ENCODE measurements at regions not wholly inside any gene's neighbourhood (a gene's known extent, or its start where the extent isn't known, plus 50 kb on each side); places are given as distances from the start of the nearest gene placed in this dataset.

DNA sequence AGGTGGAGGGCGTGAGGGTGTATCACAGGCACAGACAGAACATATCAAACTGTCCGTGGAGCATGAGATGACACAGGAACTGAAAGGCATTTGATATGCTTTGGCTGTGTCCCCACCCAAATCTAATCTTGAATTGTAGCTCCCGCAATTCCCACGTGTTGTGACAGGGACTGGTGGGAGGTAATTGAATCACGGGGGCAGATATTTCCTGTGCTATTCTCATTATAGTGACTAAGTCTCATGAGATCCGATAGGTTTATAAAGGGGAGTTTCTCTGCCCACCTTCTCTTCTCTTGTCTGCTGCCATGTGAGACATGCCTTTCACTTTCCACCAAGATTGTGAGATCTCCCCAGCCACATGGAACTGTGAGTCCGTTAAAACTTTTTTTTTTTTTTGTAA lies 123.1 kb upstream of the PIEZO2 start:
- H3K4me3 ChIP-seq (ENCODE audit: low read depth, low read length) = no peak overlapping the region
- TF ChIP-seq, protein P1, sequence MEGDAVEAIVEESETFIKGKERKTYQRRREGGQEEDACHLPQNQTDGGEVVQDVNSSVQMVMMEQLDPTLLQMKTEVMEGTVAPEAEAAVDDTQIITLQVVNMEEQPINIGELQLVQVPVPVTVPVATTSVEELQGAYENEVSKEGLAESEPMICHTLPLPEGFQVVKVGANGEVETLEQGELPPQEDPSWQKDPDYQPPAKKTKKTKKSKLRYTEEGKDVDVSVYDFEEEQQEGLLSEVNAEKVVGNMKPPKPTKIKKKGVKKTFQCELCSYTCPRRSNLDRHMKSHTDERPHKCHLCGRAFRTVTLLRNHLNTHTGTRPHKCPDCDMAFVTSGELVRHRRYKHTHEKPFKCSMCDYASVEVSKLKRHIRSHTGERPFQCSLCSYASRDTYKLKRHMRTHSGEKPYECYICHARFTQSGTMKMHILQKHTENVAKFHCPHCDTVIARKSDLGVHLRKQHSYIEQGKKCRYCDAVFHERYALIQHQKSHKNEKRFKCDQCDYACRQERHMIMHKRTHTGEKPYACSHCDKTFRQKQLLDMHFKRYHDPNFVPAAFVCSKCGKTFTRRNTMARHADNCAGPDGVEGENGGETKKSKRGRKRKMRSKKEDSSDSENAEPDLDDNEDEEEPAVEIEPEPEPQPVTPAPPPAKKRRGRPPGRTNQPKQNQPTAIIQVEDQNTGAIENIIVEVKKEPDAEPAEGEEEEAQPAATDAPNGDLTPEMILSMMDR (IDR thresholded peaks at IDR 0.05; ENCODE audit: insufficient read depth, low read length) = no peak

DNA sequence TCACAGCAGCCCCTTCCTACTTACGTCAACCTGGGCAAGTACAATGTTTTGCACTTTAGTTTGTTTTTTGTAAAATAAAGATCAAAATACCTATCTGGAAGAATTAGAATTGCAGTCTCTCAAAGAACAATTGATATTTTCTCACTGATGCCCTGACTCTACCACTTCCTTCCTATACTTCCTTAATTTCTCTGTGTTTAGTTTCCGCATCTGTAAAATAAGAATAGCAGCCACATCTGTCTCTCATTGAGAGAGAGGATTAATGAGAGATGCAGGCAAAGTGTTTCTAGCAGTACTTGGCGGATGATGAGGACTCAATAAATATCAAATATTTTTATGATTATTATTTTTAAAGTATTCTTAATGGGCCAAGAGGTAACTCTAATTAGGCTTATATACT lies 122.6 kb upstream of the PIEZO2 start:
- H3K4me3 ChIP-seq (ENCODE audit: low read depth, low read length) = no peak overlapping the region
- TF ChIP-seq, protein P1 (IDR thresholded peaks at IDR 0.05; ENCODE audit: insufficient read depth, low read length) = no peak
- no peak for DNase-seq (ENCODE audit: low read depth)

More for the DNA sequence above, 123.1 kb upstream of the PIEZO2 start:
- DNase-seq (ENCODE audit: low read depth) = no peak

DNA sequence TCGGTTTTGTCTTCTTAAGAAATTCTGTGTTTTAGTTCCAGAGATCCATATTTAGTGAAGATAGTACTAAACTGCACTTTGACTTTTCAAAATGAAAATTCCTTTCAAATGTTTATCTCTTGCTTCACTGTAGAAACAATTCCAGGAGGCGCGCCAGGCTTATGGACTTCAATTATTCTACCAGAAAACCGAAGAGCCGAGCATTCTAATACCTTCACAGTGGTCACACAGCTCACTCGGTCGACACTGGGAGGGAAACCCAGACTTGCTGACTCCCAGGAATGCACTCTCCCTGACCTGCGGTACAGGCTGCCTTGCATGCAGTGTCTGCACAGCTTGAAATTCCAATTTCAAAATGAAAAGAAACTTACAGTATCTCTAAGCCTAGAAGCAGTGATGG lies 119.9 kb upstream of the PIEZO2 start:
- TF ChIP-seq, protein P1 (IDR thresholded peaks at IDR 0.05; ENCODE audit: insufficient read depth, low read length) = no peak
- peak; percentile 46 for DNase-seq (ENCODE audit: low read depth)
- peak overlapping the region; percentile 33 for H3K4me3 ChIP-seq (ENCODE audit: low read depth, low read length)

DNA sequence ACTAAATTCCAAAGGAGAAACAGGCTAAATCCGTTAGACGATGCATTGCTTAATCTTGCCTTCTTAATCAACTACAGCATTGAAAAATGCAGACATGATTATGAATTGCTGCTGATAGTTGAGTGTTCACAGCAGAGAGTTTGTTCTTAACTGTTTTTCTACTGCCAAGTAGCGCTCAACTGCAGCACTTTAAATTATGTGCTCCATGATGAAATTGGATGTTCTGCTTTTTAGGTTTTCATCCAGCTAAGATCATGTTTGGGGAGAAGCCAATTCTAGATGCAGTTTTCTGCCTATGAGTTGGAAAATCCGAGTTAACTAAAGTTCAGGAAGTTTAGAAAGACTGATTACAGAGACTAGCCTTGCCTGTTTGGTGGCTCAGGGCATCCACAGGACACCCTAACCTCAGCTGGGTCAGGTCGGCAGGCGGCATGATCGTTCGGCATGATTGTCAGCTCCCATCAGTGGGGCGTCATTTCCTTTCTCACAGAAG lies 119.4 kb upstream of the PIEZO2 start:
- peak overlapping the region; percentile 33 for H3K4me3 ChIP-seq (ENCODE audit: low read depth, low read length)
- TF ChIP-seq, protein P1 (IDR thresholded peaks at IDR 0.05; ENCODE audit: insufficient read depth, low read length) = no peak
- DNase-seq (ENCODE audit: low read depth) = peak; percentile 69

DNA sequence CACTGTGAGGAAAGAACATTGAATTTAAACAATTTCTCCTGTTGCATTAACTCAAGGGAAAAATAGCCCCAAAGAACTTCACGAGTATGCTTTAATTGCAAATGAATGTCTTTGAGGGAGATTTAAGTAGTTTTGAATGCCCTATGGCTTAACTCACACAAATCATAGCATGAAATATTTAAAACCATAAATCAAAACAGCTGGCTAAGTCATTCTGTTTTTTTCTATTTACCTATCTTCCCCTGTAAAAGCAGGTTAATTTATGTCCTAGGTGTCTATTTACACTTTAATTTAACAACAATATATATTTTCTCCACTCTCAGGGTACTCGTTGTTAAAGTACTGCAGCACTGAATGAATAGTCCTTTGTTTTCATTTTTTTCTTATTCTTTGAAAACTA lies 118.8 kb upstream of the PIEZO2 start:
- no peak overlapping the region for H3K4me3 ChIP-seq (ENCODE audit: low read depth, low read length)
- TF ChIP-seq, protein P1 (IDR thresholded peaks at IDR 0.05; ENCODE audit: insufficient read depth, low read length) = no peak
- DNase-seq (ENCODE audit: low read depth) = no peak

DNA sequence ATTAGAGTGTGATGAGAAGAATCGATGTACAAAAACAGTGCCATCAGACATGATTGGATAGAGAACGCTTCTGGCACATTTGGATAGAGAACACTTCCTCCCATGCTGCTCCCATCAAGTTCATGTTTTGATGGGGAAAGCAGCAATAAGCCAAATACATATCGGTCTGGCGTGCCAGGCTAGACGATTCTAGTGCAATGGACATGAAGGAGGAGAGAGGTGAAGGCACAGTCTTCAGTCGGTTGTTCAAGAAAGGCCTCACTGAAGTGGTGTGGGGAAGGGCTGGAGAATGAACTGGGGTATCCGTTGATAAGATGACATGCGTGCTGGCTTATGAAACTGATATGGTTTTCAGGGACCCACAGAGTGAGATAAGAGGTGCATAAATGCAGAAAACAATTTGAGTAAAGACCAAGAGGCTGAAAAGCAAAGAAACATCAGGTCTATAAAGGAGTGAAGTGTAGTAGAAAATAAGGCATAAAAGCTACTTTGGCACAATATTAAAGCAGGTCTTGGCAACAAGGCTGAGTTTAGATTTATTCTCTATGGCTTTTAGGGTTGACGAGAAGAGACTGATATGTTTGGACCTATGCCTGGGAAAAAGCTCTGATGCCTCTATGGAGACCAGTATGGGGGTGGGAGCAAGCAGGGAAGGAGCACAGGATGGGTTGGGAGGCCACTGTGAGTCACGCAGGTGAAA lies 117.6 kb upstream of the PIEZO2 start:
- TF ChIP-seq, protein P1 (IDR thresholded peaks at IDR 0.05; ENCODE audit: insufficient read depth, low read length) = no peak
- no peak for DNase-seq (ENCODE audit: low read depth)
- H3K4me3 ChIP-seq (ENCODE audit: low read depth, low read length) = no peak overlapping the region

DNA sequence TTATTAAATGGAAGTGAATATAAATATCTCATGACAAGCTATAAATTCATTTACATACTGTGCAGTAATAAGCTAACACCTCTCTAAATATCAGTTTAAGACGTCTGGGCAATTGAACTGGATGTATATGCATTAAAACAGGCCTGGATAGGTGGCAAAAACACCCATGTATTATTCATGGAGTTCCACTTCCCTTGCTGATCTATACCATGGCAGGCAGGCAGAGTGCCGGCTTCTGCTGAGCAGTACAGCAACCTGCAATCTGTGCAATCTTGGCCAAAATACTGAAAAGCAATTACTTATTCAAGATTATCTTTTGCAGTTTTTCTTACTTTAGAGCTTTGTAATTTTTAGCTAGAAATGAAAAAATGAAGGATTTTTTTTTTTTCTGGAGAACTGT lies 112.1 kb upstream of the PIEZO2 start:
- TF ChIP-seq, protein P1 (IDR thresholded peaks at IDR 0.05; ENCODE audit: insufficient read depth, low read length) = no peak
- H3K4me3 ChIP-seq (ENCODE audit: low read depth, low read length) = no peak overlapping the region
- no peak for DNase-seq (ENCODE audit: low read depth)

All from fibroblast of the aortic adventitia (primary cell).